Natural killer cell treated with Interleukin-12 subunit alpha and Interleukin-12 subunit beta and Interleukin-15 and Interleukin-18, amount 100 ng/mL, for 72 hours (primary cell): ENCODE measurements at regions not wholly inside any gene's neighbourhood (a gene's known extent, or its start where the extent isn't known, plus 50 kb on each side); places are given as distances from the start of the nearest gene placed in this dataset.

Experiments
- ATAC-seq, 2 donors: fragments of 150-1000 bp; cut with Tn5 transposase in 1 of 2; sonication (Bioruptor Pico), chemical (Tn5 transposase) in 1 of 2; 2 replicates each; pipeline ENCODE4 v1.10.0; 2021
- DNase-seq: peaks from one replicate; pipeline ENCODE4 v3.0.0; 2022; ENCODE audit warnings: low spot score
- H3K27ac Mint-ChIP-seq, 2 donors: 1 replicate in 1 of 2; 2 replicates in 1 of 2; pipeline ENCODE4 v1.8.0; 2022; ENCODE audit warnings: mixed read lengths in 2 of 2, mild to moderate bottlenecking in 1 of 2, moderate library complexity in 1 of 2
- H3K27me3 Mint-ChIP-seq, 2 donors: 1 replicate in 1 of 2; 2 replicates in 1 of 2; pipeline ENCODE4 v1.8.0; 2022; ENCODE audit warnings: mixed read lengths in 2 of 2
- H3K36me3 Mint-ChIP-seq: one replicate; pipeline ENCODE4 v1.8.0; 2022; ENCODE audit warnings: mixed read lengths
- H3K4me1 Mint-ChIP-seq, 2 donors: 1 replicate in 1 of 2; 2 replicates in 1 of 2; pipeline ENCODE4 v1.8.0; 2022; ENCODE audit warnings: low read depth in 2 of 2, mixed read lengths in 2 of 2, mild to moderate bottlenecking in 1 of 2
- H3K4me3 Mint-ChIP-seq: one replicate; pipeline ENCODE4 v1.8.0; 2022; ENCODE audit warnings: mixed read lengths
- H3K9me3 Mint-ChIP-seq: 2 replicates; pipeline ENCODE4 v1.8.0; 2022; ENCODE audit warnings: mixed read lengths

DNA sequence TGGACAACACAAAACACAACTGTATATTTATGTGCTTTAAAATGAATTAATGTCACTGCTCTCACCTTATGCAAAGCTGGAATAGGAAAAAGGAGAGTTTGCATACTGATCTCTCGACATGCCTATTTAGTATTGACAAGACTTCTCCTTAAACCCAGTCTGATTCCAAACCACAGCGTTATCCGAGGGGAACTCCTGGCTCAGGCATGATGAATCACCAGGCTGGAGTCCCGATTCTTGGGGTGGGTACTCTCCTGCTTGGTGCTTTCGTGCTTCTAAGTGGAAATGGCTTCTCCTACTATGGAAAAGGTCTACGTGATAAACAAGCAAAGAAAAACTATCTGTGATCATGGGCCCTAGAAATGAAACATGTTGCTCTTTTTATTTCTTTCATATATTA, 88.9 kb upstream of the SLC35G4 start:
- H3K9me3 Mint-ChIP-seq = no peaks in the 10 kb centered on the region
- DNase-seq (no peak), ATAC-seq (no peak)
- no peaks in the 10 kb centered on the region for H3K4me1 Mint-ChIP-seq
- H3K36me3 Mint-ChIP-seq = no peaks in the 10 kb centered on the region
- H3K27ac Mint-ChIP-seq = no peak overlapping the region
- peaks cover 9 to 16% of the 10 kb centered on the region in 2 donors for H3K27me3 Mint-ChIP-seq
- H3K4me3 Mint-ChIP-seq = no peak overlapping the region

DNA sequence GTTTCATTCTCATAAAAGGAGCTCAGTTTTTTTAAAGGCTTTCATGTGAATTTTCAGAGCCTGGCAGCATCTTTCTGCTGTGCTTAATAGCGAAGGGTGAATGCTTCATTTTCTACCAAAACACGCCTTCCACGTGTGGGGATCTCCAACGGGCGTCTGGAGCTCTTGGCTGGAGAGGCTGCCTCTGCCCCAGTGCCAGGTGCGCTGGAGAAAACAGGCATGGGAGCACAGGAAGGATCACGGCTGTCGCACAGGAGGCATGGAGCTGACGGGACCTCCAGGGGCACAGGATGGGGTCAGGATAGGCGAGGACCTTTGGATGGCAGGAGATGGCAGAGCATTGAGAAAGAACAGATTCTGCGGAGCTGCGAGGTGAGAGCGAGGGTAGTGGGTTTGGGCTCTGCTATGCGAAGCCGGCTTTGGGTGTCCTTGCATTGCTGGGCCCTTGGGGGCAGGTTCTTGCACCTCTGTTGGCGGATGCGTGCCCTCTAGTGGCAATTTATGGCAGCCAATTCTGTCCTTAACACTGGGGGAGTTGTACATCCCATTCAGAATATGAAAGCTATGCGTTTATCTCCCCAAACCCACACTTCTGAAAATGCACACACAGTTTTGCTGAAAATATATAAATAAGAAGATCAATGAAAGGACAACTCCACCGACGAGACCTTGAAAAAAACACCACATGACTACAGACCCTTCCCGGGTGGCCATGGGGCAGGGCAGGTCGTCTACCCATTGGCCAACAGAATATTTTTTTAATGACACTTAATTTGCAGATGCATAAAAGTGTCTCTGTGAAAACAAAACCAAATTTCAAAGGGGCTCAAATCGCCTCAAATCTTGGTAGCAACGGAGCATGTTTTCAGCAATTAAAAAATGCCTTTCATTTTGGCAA, 90.4 kb upstream of the SLC35G4 start:
- Mint-ChIP-seq H3K4me3 (no peak overlapping the region), H3K27me3 (peaks cover 9 to 17% of the 10 kb centered on the region in 2 donors), H3K27ac (no peak overlapping the region), H3K9me3 (no peaks in the 10 kb centered on the region), H3K36me3 (no peaks in the 10 kb centered on the region), H3K4me1 (no peaks in the 10 kb centered on the region)
- DNase-seq (no peak), ATAC-seq (no peak)

DNA sequence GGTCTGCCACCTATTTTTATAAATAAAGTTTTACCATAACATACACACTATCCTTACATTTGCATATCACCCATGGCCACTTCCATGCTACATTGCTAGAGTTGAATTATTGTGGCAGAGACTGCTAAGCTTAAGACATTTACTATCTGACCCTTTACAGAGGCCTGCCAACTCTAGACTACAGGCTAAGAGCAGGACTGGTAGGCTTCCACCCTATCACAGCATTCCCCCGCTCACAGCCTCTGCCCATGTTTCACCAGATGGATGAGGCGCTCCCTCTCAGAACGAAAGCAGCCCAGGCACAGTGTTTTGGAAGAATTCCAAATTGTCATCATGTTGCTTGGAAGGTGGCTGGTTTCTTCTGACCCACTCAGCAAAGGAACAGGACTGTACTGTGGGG, 91.7 kb upstream of the SLC35G4 start:
- no peaks in the 10 kb centered on the region for H3K4me1 Mint-ChIP-seq
- ATAC-seq = no peak
- DNase-seq = no peak
- no peak overlapping the region for H3K4me3 Mint-ChIP-seq
- H3K9me3 Mint-ChIP-seq = no peaks in the 10 kb centered on the region
- H3K36me3 Mint-ChIP-seq = no peaks in the 10 kb centered on the region
- peaks cover 0 to 8% of the 10 kb centered on the region in 2 donors for H3K27me3 Mint-ChIP-seq
- H3K27ac Mint-ChIP-seq = no peak overlapping the region

GRCh38 chr18:11516751-11517503, 92.5 kb upstream of the SLC35G4 start:
- no peaks in the 10 kb centered on the region for H3K4me1 Mint-ChIP-seq
- H3K27me3 Mint-ChIP-seq = peaks cover 0 to 8% of the 10 kb centered on the region in 2 donors
- H3K36me3 Mint-ChIP-seq = no peaks in the 10 kb centered on the region
- H3K27ac Mint-ChIP-seq = no peak overlapping the region
- no peak for ATAC-seq
- no peaks in the 10 kb centered on the region for H3K9me3 Mint-ChIP-seq
- DNase-seq = no peak
- H3K4me3 Mint-ChIP-seq = no peak overlapping the region

DNA sequence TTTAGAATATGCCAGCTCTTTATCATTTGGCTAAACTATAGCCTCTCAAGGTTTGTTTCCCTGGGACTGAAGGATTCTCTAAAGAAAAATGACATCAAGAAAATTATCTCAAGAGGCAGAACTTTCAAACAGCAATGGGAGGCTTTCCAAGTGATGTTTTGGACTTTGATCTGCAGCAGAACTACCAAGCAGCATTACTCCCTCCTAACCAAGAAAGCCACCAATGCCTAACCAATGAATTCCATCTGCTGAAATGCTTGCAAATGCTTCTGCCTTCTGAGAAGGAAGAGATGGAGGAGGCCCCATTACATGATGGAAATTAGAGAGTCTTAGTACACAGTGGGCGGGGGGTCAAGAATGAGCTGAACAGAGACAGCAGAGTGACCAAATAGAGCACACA, 95.1 kb upstream of the SLC35G4 start:
- DNase-seq = no peak
- H3K36me3 Mint-ChIP-seq = no peaks in the 10 kb centered on the region
- no peaks in the 10 kb centered on the region for H3K9me3 Mint-ChIP-seq
- H3K27me3 Mint-ChIP-seq = peaks cover 0 to 8% of the 10 kb centered on the region in 2 donors
- no peak overlapping the region for H3K4me3 Mint-ChIP-seq
- H3K27ac Mint-ChIP-seq = no peak overlapping the region
- no peak for ATAC-seq
- H3K4me1 Mint-ChIP-seq = no peaks in the 10 kb centered on the region

GRCh38 chr18:11512096-11513025, 97.0 kb upstream of the SLC35G4 start:
- Mint-ChIP-seq H3K27me3 (peaks cover 0 to 8% of the 10 kb centered on the region in 2 donors), H3K4me3 (no peak overlapping the region)
- no peak for ATAC-seq

DNA sequence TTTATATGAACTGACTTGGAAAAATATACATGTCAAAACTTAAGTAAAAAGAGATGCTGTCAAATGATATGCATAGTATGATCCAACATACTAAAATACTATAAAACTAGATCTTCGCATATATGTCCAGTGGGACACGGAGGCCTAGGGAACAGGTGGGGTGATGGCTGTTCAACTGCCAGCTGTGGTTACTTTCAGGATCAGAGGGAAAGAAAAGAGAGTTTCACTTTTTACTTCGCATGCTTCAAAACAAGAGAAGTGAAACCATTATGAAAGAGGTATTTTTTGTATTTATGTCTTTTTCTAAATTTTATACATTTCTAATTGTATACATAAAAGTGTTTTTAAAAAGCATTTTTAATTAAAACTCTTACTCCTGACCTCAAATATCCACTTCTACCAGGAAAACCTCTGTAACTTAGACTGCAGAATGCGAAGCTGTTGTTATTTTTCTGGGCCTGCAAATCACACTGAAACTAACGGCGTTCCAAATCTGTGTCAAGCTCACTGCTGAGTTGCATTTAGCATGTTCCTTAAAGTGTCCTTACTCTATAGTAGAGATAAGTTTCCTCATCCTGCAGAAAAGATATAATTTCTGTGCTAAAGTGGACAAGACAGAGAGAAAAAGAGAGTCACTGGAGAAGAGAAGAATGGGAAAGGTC, 97.8 kb upstream of the SLC35G4 start:
- H3K4me1 Mint-ChIP-seq = no peaks in the 10 kb centered on the region
- H3K36me3 Mint-ChIP-seq = no peaks in the 10 kb centered on the region
- peaks cover 0 to 8% of the 10 kb centered on the region in 2 donors for H3K27me3 Mint-ChIP-seq
- ATAC-seq = no peak
- DNase-seq = no peak
- H3K4me3 Mint-ChIP-seq = no peak overlapping the region
- H3K9me3 Mint-ChIP-seq = no peaks in the 10 kb centered on the region
- no peak overlapping the region for H3K27ac Mint-ChIP-seq

More at GRCh38 chr18:11512096-11513025, 97.0 kb upstream of the SLC35G4 start:
- DNase-seq = no peak
- Mint-ChIP-seq H3K9me3 (no peaks in the 10 kb centered on the region), H3K36me3 (no peaks in the 10 kb centered on the region), H3K4me1 (no peaks in the 10 kb centered on the region), H3K27ac (no peak overlapping the region)

DNA sequence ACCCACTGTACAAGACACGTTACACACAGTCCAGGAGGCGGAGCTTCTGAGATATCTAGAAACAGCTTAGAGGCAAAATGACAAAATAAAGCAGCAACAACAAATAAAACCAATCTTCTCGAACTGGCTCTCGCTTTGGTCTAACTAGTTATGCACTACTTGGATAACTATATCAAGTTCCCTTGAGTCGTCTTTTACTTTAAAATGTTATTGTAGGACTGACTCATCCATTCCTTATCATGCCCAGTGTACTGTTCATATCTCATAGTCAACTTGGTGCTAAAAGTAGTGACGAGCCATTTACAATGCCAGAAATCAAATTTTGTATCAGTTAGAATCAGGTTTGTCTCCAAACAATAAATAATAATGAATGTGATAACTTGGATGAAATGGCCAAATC, 102.5 kb upstream of the SLC35G4 start:
- no peaks in the 10 kb centered on the region for H3K36me3 Mint-ChIP-seq
- H3K27ac Mint-ChIP-seq = no peak overlapping the region
- no peak overlapping the region for H3K4me3 Mint-ChIP-seq
- H3K9me3 Mint-ChIP-seq = no peaks in the 10 kb centered on the region
- DNase-seq = no peak
- no peaks in the 10 kb centered on the region for H3K4me1 Mint-ChIP-seq
- H3K27me3 Mint-ChIP-seq = peaks cover 2 to 6% of the 10 kb centered on the region in 2 donors
- ATAC-seq = no peak

- DNase-seq = no peak
- Mint-ChIP-seq H3K36me3 (no peaks in the 10 kb centered on the region), H3K9me3 (no peaks in the 10 kb centered on the region), H3K4me1 (no peaks in the 10 kb centered on the region), H3K27me3 (peaks cover 2 to 6% of the 10 kb centered on the region in 2 donors), H3K27ac (no peak overlapping the region), H3K4me3 (no peak overlapping the region)
- ATAC-seq = no peak
Measured at GRCh38 chr18:11505993-11506392, 103.4 kb upstream of the SLC35G4 start.

DNA sequence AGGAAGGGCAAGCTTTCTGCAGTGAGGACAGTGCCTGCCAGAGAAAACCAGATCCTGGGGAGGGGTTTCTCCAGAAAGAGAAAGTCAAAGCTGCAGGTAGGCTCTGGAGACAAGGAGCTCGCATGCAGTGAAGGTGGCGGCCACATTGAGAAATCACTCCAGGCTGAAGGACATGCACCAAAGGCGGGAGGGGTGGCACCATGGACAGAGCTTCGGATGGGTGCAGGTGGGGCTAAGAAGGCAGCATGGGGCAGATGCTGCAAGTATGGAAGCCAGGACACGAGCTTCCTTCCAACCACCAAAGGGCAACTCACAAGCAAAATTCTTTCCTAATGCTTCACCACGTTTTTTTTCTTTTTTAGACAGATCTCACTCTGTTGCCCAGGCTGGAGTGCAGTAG, 104.4 kb upstream of the SLC35G4 start:
- H3K27me3 Mint-ChIP-seq = peaks cover 2 to 6% of the 10 kb centered on the region in 2 donors
- DNase-seq (no peak), ATAC-seq (no peak)
- H3K4me3 Mint-ChIP-seq = no peak overlapping the region
- H3K9me3 Mint-ChIP-seq = no peaks in the 10 kb centered on the region
- H3K27ac Mint-ChIP-seq = no peak overlapping the region
- H3K4me1 Mint-ChIP-seq = no peaks in the 10 kb centered on the region
- no peaks in the 10 kb centered on the region for H3K36me3 Mint-ChIP-seq

DNA sequence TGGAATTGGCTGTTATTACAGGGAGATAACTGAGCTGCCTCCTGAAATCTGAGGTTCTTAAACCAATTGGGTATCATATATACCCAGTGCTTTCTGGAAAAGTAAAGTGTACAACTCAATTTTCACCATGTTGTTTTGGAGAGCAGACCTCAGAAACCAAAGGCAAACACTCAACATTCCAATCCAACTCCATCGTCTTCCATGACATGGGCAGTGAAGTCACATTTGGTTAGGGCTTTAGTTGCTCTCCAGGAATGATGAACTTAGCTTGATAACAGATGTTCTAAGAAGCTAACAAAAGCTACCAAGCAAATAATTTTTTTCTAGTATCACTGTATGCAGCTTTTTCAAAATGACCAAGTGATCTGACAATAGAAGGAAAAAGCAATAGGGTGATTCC, 107.0 kb upstream of the SLC35G4 start:
- Mint-ChIP-seq H3K9me3 (peaks cover 2% of the 10 kb centered on the region), H3K27me3 (peaks cover 2 to 14% of the 10 kb centered on the region in 2 donors), H3K4me3 (no peak overlapping the region)

DNA sequence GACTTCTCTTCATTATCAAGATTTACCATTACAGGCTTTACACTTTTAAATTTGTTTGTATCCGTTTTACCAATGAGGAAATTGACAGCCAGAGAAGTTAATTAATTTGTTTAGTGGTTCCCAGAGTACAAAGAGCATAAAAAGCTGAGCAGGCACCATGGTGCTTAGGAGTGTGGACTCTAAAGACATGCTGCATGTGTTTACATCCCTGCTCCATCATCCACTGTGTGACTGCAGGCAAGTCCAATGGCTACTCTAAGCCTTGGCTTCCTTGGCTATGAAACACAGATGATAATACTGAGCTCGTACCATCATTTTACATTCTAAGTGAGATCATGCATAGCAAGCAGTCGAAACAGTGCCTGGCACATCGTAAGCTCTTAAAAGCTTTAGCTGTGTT, 108.0 kb upstream of the SLC35G4 start:
- H3K4me3 Mint-ChIP-seq = no peak overlapping the region
- ATAC-seq (no peak), DNase-seq (no peak)
- peaks cover 2% of the 10 kb centered on the region for H3K9me3 Mint-ChIP-seq
- H3K36me3 Mint-ChIP-seq = no peaks in the 10 kb centered on the region
- H3K27me3 Mint-ChIP-seq = peaks cover 2 to 14% of the 10 kb centered on the region in 2 donors
- H3K27ac Mint-ChIP-seq = no peak overlapping the region
- H3K4me1 Mint-ChIP-seq = no peaks in the 10 kb centered on the region

More for the DNA sequence above, 107.0 kb upstream of the SLC35G4 start:
- ATAC-seq (no peak), DNase-seq (no peak)
- no peaks in the 10 kb centered on the region for H3K36me3 Mint-ChIP-seq
- no peak overlapping the region for H3K27ac Mint-ChIP-seq
- no peaks in the 10 kb centered on the region for H3K4me1 Mint-ChIP-seq
